ENCODE measurements at regions not wholly inside any gene's neighbourhood (a gene's known extent, or its start where the extent isn't known, plus 50 kb on each side); places are given as distances from the start of the nearest gene placed in this dataset.

GRCh38 chr12:72082986-72083820, 144.6 kb downstream of the TPH2 start:
- DNase-seq = no peak

- no peak for DNase-seq
These were observed 145.4 kb downstream of the TPH2 start for GRCh38 chr12:72084061-72084460.

GRCh38 chr12:72084880-72085279, 146.2 kb downstream of the TPH2 start:
- DNase-seq = no peak

GRCh38 chr12:72089678-72090077, 151.0 kb downstream of the TPH2 start:
- DNase-seq = no peak

- no peak for DNase-seq
These were observed 154.8 kb downstream of the TPH2 start for GRCh38 chr12:72093424-72093823.

GRCh38 chr12:72093930-72094329, 155.3 kb downstream of the TPH2 start:
- no peak for DNase-seq

- DNase-seq = no peak
These were observed 155.8 kb downstream of the TPH2 start for GRCh38 chr12:72094490-72094889.

GRCh38 chr12:72095025-72095424, 156.4 kb downstream of the TPH2 start:
- no peak for DNase-seq

- no peak for DNase-seq
These were observed 160.0 kb downstream of the TPH2 start for GRCh38 chr12:72098622-72099021.

- DNase-seq = no peak
These were observed 162.2 kb downstream of the TPH2 start for GRCh38 chr12:72100854-72101253.

- no peak for DNase-seq
These were observed 163.5 kb downstream of the TPH2 start for GRCh38 chr12:72102150-72102549.

GRCh38 chr12:72105849-72106248, 166.3 kb upstream of the TRHDE start:
- DNase-seq = no peak

GRCh38 chr12:72110937-72111650, 161.1 kb upstream of the TRHDE start:
- DNase-seq = no peak

- DNase-seq = no peak
These were observed 160.5 kb upstream of the TRHDE start for GRCh38 chr12:72111706-72112105.

- DNase-seq = no peak
These were observed 138.6 kb upstream of the TRHDE start for GRCh38 chr12:72133497-72134055.

- DNase-seq = no peak
These were observed 137.7 kb upstream of the TRHDE start for GRCh38 chr12:72134246-72135020.

GRCh38 chr12:72135021-72135301, 137.2 kb upstream of the TRHDE start:
- DNase-seq = no peak

GRCh38 chr12:72136792-72137191, 135.4 kb upstream of the TRHDE start:
- DNase-seq = no peak

- DNase-seq = no peak
These were observed 132.8 kb upstream of the TRHDE start for GRCh38 chr12:72139411-72139810.

- peak; percentile 3 for DNase-seq
These were observed 130.8 kb upstream of the TRHDE start for GRCh38 chr12:72141381-72141780.

- DNase-seq = no peak
These were observed 127.6 kb upstream of the TRHDE start for GRCh38 chr12:72144553-72144952.

GRCh38 chr12:72146495-72146894, 125.7 kb upstream of the TRHDE start:
- no peak for DNase-seq

- DNase-seq = no peak
These were observed 123.5 kb upstream of the TRHDE start for GRCh38 chr12:72148709-72149108.

GRCh38 chr12:72162875-72163274, 109.3 kb upstream of the TRHDE start:
- DNase-seq = no peak
